HFFc6 (cell line): ENCODE measurements at regions not wholly inside any gene's neighbourhood (a gene's known extent, or its start where the extent isn't known, plus 50 kb on each side); places are given as distances from the start of the nearest gene placed in this dataset.

Experiments
- DNase-seq: peaks from one replicate; pipeline ENCODE4 v3.0.0-alpha.2; 2018
- H3K27ac Mint-ChIP-seq: 2 replicates; pipeline ENCODE4 v1.8.0; 2020; ENCODE audit warnings: mild to moderate bottlenecking, mixed read lengths
- H3K27me3 Mint-ChIP-seq: 2 replicates; pipeline ENCODE4 v1.8.0; 2021; ENCODE audit warnings: mild to moderate bottlenecking, moderate library complexity, mixed read lengths; ENCODE audit not compliant: insufficient read depth
- H3K36me3 Mint-ChIP-seq: 2 replicates; pipeline ENCODE4 v1.8.0; 2021; ENCODE audit warnings: low read depth, mixed read lengths
- H3K4me1 Mint-ChIP-seq: 2 replicates; pipeline ENCODE4 v1.8.0; 2020; ENCODE audit warnings: low read depth, mixed read lengths
- H3K4me3 Mint-ChIP-seq: 2 replicates; pipeline ENCODE4 v1.8.0; 2020; ENCODE audit warnings: mild to moderate bottlenecking, moderate library complexity, mixed read lengths
- H3K9me3 Mint-ChIP-seq: 2 replicates; pipeline ENCODE4 v1.8.0; 2020; ENCODE audit warnings: mild to moderate bottlenecking, mixed read lengths
- CTCF ChIP-seq: fragments of 200-600 bp; sonication (generic); IDR thresholded peaks from 2 replicates; pipeline ENCODE4 v1.5.0; 2021; ENCODE audit warnings: antibody characterized with exemption, mild to moderate bottlenecking

- TF ChIP-seq CTCF, result no peak
- Mint-ChIP-seq H3K4me1 (no peaks in the 10 kb centered on the region), H3K27me3 (peaks cover 33% of the 10 kb centered on the region), H3K27ac (no peak overlapping the region), H3K9me3 (no peaks in the 10 kb centered on the region), H3K36me3 (no peaks in the 10 kb centered on the region), H3K4me3 (no peak overlapping the region)
- DNase-seq, result no peak
Observed at GRCh38 chr1:42070996-42071395, 82.2 kb upstream of the GUCA2B start.

GRCh38 chr1:42057800-42058199 is 95.4 kb upstream of the GUCA2B start:
- H3K36me3 Mint-ChIP-seq, result peaks cover 23% of the 10 kb centered on the region
- no peak overlapping the region for H3K27ac Mint-ChIP-seq
- TF ChIP-seq CTCF, result no peak
- H3K4me1 Mint-ChIP-seq, result no peaks in the 10 kb centered on the region
- peaks cover 18% of the 10 kb centered on the region for H3K9me3 Mint-ChIP-seq
- H3K4me3 Mint-ChIP-seq, result no peak overlapping the region
- H3K27me3 Mint-ChIP-seq, result peaks cover 16% of the 10 kb centered on the region; the same call in 1 of the 2 replicates
- no peak for DNase-seq

GRCh38 chr1:42056460-42056859 is 96.8 kb upstream of the GUCA2B start:
- no peaks in the 10 kb centered on the region for H3K4me1 Mint-ChIP-seq
- H3K9me3 Mint-ChIP-seq, result peaks cover 18% of the 10 kb centered on the region
- H3K27me3 Mint-ChIP-seq, result peaks cover 13% of the 10 kb centered on the region; the same call in 1 of the 2 replicates
- TF ChIP-seq CTCF, result no peak
- no peak for DNase-seq
- peaks cover 23% of the 10 kb centered on the region for H3K36me3 Mint-ChIP-seq
- no peak overlapping the region for H3K4me3 Mint-ChIP-seq
- H3K27ac Mint-ChIP-seq, result no peak overlapping the region

GRCh38 chr1:42055061-42055460 is 98.1 kb upstream of the GUCA2B start:
- DNase-seq, result no peak
- Mint-ChIP-seq H3K9me3 (peaks cover 18% of the 10 kb centered on the region), H3K36me3 (peaks cover 17% of the 10 kb centered on the region), H3K27me3 (peaks cover 12% of the 10 kb centered on the region; the same call in 1 of the 2 replicates), H3K27ac (no peak overlapping the region), H3K4me1 (no peaks in the 10 kb centered on the region), H3K4me3 (no peak overlapping the region)
- no peak for TF ChIP-seq CTCF

- Mint-ChIP-seq H3K4me1 (no peaks in the 10 kb centered on the region), H3K4me3 (no peak overlapping the region), H3K27me3 (peaks cover 21% of the 10 kb centered on the region), H3K9me3 (peaks cover 9% of the 10 kb centered on the region), H3K36me3 (peaks cover 6% of the 10 kb centered on the region; the same call in 1 of the 2 replicates), H3K27ac (no peak overlapping the region)
- DNase-seq, result no peak
- no peak for TF ChIP-seq CTCF
Observed at GRCh38 chr1:42052072-42052699, 101.0 kb upstream of the GUCA2B start.
